NOMO-1 (cell line): ENCODE measurements at regions not wholly inside any gene's neighbourhood (a gene's known extent, or its start where the extent isn't known, plus 50 kb on each side); places are given as distances from the start of the nearest gene placed in this dataset.

Source experiments
- DNase-seq, 2 experiments: peaks; one replicate each; lab custom pipeline; 2025; ENCODE audit not compliant: unreplicated experiment in 2 of 2; lab: John Stamatoyannopoulos, UW

GRCh38 chr3:188940573-188940932 lies 231.2 kb upstream of the TPRG1 start:
- peak; percentile 82 to 91 for DNase-seq

- peak; percentile 97 to 99 for DNase-seq
Observed at GRCh38 chr3:188941103-188941502, 230.7 kb upstream of the TPRG1 start.

GRCh38 chr3:188942191-188942590 lies 229.6 kb upstream of the TPRG1 start:
- DNase-seq = no peak

GRCh38 chr3:188943591-188943990 lies 228.2 kb upstream of the TPRG1 start:
- no peak for DNase-seq

DNA sequence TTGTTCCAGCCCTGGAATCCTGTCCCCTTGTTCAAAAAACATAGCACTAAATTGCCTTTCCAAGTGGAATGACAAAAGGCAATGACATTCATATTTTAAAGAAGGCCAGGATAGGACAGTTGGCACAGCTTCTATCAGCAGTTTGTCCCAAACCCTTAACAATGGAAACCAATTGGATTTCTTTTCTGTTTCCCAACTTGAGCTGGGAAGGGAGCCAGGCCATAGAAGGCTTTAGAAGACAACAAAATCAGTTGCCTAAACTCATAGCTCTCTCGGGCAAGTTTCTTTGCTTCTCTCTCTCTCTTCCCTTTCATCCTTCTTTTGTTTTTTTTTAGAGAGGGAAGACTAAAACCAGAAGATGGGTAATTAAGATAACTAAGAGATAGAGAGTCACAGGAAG lies 227.7 kb upstream of the TPRG1 start:
- DNase-seq = no peak

DNA sequence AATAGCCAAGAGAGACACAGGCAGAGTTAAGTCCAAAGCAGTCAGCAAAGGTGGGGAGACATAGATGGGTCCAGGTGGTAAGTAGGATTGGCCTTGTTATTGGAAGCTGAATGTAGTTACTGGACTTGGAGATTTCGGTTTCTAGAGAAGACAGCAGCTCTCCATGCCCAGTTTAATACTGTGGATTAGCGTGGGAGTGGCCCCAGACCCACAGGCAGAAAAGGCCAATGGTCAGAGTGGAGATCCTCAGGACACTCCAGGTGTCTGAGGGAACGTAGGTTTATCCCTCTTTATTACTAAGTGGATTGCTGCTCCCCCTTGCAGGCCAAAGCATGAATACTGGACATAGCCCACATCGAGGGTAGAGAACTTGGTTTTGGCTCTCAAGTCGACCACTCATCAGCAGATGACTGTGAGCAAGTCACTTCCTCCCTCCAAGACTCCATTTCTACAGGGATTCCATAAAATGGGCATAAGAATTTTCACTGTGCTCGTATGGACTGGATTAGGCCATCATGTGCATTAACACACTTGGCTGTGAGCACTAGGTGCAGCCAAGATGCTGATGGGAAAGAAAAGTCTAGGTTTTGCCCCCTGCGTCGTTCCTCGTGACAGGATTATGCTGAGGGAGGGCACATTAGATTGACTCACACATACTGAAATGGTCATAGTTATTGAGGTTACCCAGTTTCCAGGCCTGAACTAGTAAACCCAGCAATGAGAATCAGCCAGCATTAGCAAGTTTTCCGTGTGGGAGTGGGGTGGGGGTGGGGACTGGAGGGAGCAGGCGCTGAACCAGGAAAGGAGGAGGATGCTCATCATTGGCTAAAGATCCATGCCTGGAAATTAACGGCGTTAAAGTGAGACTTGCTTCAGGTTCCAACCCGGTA lies 225.2 kb upstream of the TPRG1 start:
- DNase-seq = no peak

DNA sequence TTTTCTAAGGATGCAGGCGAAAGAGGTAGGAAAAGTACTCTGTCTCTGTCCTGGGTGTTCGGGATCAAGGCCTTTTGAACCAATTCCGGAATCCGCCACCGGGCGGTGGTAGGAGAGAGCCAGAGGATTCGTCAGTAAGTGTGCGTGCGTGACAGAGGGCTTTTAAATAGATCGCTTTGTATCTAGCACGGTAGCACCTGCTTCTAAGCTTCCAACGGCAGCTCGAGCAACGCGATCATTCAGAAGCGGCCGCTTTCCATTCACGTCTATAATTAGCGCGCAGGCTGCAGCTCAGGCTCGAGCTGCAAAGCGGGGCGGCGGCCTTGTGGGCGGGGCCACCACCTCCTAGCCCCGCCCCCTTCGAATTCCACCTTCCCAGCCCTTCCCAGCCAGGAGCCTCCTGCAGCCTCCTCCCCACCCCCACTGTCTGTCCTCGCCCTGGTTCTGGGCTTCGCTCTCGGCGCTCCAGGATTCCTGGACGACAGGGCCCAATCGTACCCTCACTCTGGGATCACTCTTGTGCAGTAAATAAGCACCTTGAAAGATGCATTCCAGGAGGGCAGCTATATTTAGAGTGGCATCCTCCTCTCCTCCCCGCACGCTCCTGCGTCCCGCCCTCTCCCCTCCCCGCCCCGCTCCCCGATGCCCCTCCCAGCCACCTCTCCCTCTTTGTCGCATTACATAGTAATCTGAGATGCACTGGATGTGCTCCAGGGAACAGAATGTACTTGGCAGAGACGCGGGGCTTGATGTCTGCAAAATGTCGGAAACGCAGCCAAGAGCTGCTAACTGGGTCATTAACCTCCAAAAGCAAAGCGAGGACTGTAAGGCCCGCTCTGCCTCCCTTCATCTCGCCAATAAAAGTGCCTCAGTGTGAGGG lies 224.1 kb upstream of the TPRG1 start:
- DNase-seq = peak; percentile 89 to 93

GRCh38 chr3:188948281-188948996 lies 223.3 kb upstream of the TPRG1 start:
- peak in 1 of 2 experiments; percentile 90 for DNase-seq

DNA sequence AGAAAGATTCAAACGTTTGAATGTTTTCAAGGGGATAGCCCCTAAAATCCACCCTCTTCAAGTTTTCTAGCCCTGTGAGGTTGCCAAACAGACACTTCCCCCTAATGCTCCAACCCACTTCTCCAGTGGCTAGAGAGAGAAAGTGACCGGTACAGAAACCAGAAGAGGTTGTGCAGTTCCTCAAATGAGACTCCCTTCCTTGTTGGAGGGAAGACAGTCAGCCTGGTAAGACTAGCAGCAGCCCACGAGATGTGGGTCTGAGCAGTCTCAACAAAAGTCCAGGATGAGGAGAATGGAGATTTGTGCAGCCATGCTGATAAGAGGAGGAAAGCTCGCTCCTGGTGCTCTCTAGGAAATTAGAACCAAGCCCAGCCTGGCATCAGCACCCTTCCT lies 222.8 kb upstream of the TPRG1 start:
- DNase-seq = peak; percentile 91 to 99

- no peak for DNase-seq
Observed at GRCh38 chr3:188949456-188949855, 222.3 kb upstream of the TPRG1 start.

GRCh38 chr3:188949996-188950395 lies 221.8 kb upstream of the TPRG1 start:
- peak in 1 of 2 experiments; percentile 26 for DNase-seq

- peak; percentile 80 to 93 for DNase-seq
Observed at GRCh38 chr3:188950832-188951489, 220.8 kb upstream of the TPRG1 start.

- no peak for DNase-seq
Observed at GRCh38 chr3:188951734-188952133, 220.0 kb upstream of the TPRG1 start.

DNA sequence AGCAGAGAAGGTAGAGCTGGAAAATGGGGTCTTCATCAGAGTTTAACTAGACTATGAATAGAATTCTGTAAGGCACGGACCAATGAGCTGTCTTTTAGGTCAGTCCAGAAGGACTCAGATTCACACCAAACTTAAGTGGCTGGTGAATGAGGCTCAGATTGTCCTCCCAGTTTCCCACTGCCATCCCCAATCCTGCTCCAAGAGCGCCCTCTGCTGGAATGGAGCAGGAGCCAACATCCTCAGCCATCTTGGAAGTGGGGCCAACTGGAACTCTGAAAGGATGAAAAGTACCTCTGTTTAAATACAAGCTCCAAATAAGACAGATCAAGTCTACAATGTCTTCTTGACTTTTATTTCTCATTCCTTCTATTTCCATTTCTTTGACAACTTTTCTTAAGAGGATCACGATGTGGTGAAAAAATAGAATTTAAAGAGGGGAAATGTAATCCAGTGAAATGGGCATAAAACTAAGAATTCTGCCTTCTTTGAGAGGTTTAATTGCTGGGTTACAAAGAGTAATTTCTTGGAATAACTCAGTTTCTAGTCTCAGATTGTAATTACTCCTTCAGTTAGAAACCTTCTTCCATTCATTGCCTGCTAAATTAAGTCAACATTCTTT lies 217.1 kb upstream of the TPRG1 start:
- DNase-seq = peak; percentile 84 to 86

- DNase-seq = no peak
Observed at GRCh38 chr3:188955919-188956318, 215.9 kb upstream of the TPRG1 start.

DNA sequence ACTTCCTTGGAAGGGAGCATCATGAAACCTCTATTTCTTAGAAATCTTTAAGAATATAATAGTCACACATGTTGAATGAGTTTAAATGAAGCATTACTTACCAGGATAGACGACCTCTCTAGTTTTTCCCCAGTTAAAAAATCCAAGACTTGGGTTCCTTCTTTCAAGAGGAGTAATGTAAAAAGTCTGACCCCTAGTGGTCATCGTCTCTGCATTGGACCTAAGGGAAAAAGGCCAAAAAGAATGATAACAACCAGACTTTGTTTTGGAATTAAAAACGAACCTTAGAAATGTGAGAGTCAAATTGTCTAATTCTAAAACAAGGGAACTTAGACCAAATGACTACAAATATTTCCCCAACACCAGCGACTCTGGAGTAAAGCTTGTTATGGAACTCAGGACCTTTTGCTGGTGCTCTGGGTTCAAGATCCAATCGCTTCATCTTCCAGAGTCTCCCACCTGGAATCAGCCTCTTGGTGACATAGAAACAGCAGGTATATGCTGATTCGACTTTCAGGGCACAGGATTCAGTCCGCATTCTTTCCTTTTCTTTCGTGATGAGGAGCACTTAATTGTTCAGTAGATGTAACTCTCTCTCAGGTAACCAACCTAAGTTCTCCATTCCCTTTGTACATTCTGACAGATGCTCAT lies 214.8 kb upstream of the TPRG1 start:
- DNase-seq = peak; percentile 54 to 69

DNA sequence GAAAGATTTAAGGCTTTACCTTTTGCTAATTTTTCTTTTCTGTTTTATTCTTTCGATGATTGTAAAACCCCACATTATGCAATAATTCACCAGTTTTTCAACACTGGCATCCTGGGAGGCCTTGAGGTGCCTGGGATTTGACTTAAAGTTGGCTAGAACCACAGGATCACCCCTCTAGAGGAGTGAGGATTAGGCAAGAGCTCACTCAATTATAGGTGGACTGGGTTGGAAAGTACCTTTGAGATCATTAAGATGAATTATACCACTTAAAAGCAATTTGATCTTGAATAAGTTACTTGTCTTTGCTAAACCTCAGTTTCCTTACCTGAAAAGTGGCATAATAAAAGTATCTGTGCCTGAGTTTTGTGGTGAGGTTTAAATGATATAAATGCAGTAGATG lies 212.8 kb upstream of the TPRG1 start:
- DNase-seq = no peak

- DNase-seq = no peak
Observed at GRCh38 chr3:188962253-188963247, 209.2 kb upstream of the TPRG1 start.
